ENCODE measurements at regions not wholly inside any gene's neighbourhood (a gene's known extent, or its start where the extent isn't known, plus 50 kb on each side); places are given as distances from the start of the nearest gene placed in this dataset.

GRCh38 chr15:36004891-36005490, 459.0 kb upstream of the DPH6 start:
- Mint-ChIP-seq H3K36me3 (ENCODE audit: insufficient read depth, unreplicated experiment) (no peaks in the 10 kb centered on the region), H3K27ac (ENCODE audit: unreplicated experiment) (no peak overlapping the region), H3K27me3 (ENCODE audit: insufficient read depth, unreplicated experiment) (no peaks in the 10 kb centered on the region), H3K9me3 (ENCODE audit: unreplicated experiment) (no peaks in the 10 kb centered on the region), H3K4me1 (ENCODE audit: low read depth, unreplicated experiment) (no peaks in the 10 kb centered on the region), H3K4me3 (ENCODE audit: unreplicated experiment) (no peak overlapping the region)
- TF ChIP-seq CTCF (IDR thresholded peaks at IDR 0.05; ENCODE audit: insufficient read depth in 1 of 2, low read depth in 1 of 2, low read length in 1 of 2, severe bottlenecking in 1 of 2, unreplicated experiment in 1 of 2): no peak
- CTCF ChIA-PET: no interaction called here
- Histone ChIP-seq H3K4me1 (no peaks in the 10 kb centered on the region), H3K27me3 (replicated peaks; ENCODE audit: control insufficient read depth, insufficient read depth, low read length) (no peaks in the 10 kb centered on the region), H3K4me3 (ENCODE audit: low read depth, low read length) (no peak overlapping the region), H3K9me3 (0 out of 2 replicates have a peak, but pooled peaks cover 2% of the 10 kb centered on the region), H3K36me3 (ENCODE audit: control insufficient read depth, insufficient read depth, low read length) (no peaks in the 10 kb centered on the region)
- BruUV-seq (replicated peaks): no TSS peak
- POLR2A ChIA-PET: no interaction called here
- intact Hi-C loops (cut with micrococcal nuclease; ENCODE audit: unreplicated experiment): no loop called here
- no peak for DNase-seq

GRCh38 chr15:36005542-36005941, 459.6 kb upstream of the DPH6 start:
- Histone ChIP-seq H3K36me3 (ENCODE audit: control insufficient read depth, insufficient read depth, low read length) (no peaks in the 10 kb centered on the region), H3K4me1 (no peaks in the 10 kb centered on the region), H3K27me3 (replicated peaks; ENCODE audit: control insufficient read depth, insufficient read depth, low read length) (no peaks in the 10 kb centered on the region), H3K9me3 (0 out of 2 replicates have a peak, but pooled peaks cover 2% of the 10 kb centered on the region), H3K4me3 (ENCODE audit: low read depth, low read length) (no peak overlapping the region)
- ChIA-PET CTCF (no interaction called here), POLR2A (no interaction called here)
- no peak for TF ChIP-seq CTCF (IDR thresholded peaks at IDR 0.05; ENCODE audit: insufficient read depth in 1 of 2, low read depth in 1 of 2, low read length in 1 of 2, severe bottlenecking in 1 of 2, unreplicated experiment in 1 of 2)
- no peaks in the 10 kb centered on the region for H3K36me3 Mint-ChIP-seq (ENCODE audit: insufficient read depth, unreplicated experiment)
- intact Hi-C loops (cut with micrococcal nuclease; ENCODE audit: unreplicated experiment): no loop called here
- no peak for DNase-seq
- H3K4me3 Mint-ChIP-seq (ENCODE audit: unreplicated experiment): no peak overlapping the region
- no TSS peak for BruUV-seq (replicated peaks)
- H3K9me3 Mint-ChIP-seq (ENCODE audit: unreplicated experiment): no peaks in the 10 kb centered on the region
- no peak overlapping the region for H3K27ac Mint-ChIP-seq (ENCODE audit: unreplicated experiment)
- H3K4me1 Mint-ChIP-seq (ENCODE audit: low read depth, unreplicated experiment): no peaks in the 10 kb centered on the region
- no peaks in the 10 kb centered on the region for H3K27me3 Mint-ChIP-seq (ENCODE audit: insufficient read depth, unreplicated experiment)

GRCh38 chr15:36007699-36008098, 461.7 kb upstream of the DPH6 start:
- H3K4me3 Mint-ChIP-seq (ENCODE audit: unreplicated experiment): no peak overlapping the region
- DNase-seq: no peak
- Histone ChIP-seq H3K4me3 (ENCODE audit: low read depth, low read length) (no peak overlapping the region), H3K4me1 (no peaks in the 10 kb centered on the region), H3K36me3 (ENCODE audit: control insufficient read depth, insufficient read depth, low read length) (no peaks in the 10 kb centered on the region), H3K27me3 (replicated peaks; ENCODE audit: control insufficient read depth, insufficient read depth, low read length) (no peaks in the 10 kb centered on the region), H3K9me3 (0 out of 2 replicates have a peak, but pooled peaks cover 2% of the 10 kb centered on the region)
- no peaks in the 10 kb centered on the region for H3K9me3 Mint-ChIP-seq (ENCODE audit: unreplicated experiment)
- H3K27ac Mint-ChIP-seq (ENCODE audit: unreplicated experiment): no peak overlapping the region
- intact Hi-C loops (cut with micrococcal nuclease; ENCODE audit: unreplicated experiment): no loop called here
- ChIA-PET CTCF (no interaction called here), POLR2A (no interaction called here)
- no peaks in the 10 kb centered on the region for H3K36me3 Mint-ChIP-seq (ENCODE audit: insufficient read depth, unreplicated experiment)
- no peak for TF ChIP-seq CTCF (IDR thresholded peaks at IDR 0.05; ENCODE audit: insufficient read depth in 1 of 2, low read depth in 1 of 2, low read length in 1 of 2, severe bottlenecking in 1 of 2, unreplicated experiment in 1 of 2)
- no peaks in the 10 kb centered on the region for H3K4me1 Mint-ChIP-seq (ENCODE audit: low read depth, unreplicated experiment)
- no peaks in the 10 kb centered on the region for H3K27me3 Mint-ChIP-seq (ENCODE audit: insufficient read depth, unreplicated experiment)
- BruUV-seq (replicated peaks): no TSS peak

Measured in Caco-2 (cell line).